ENCODE measurements at regions not wholly inside any gene's neighbourhood (a gene's known extent, or its start where the extent isn't known, plus 50 kb on each side); places are given as distances from the start of the nearest gene placed in this dataset.

GRCh38 chr22:48049116-48049515, 1286.7 kb downstream of the TBC1D22A start:
- DNase-seq (ENCODE audit: low read depth), result no peak

GRCh38 chr22:48047722-48048500, 1285.5 kb downstream of the TBC1D22A start:
- DNase-seq (ENCODE audit: low read depth), result no peak

GRCh38 chr22:48045369-48045768, 1282.9 kb downstream of the TBC1D22A start:
- DNase-seq (ENCODE audit: low read depth), result no peak

- DNase-seq (ENCODE audit: low read depth), result no peak
Observed at GRCh38 chr22:48044487-48045060, 1282.1 kb downstream of the TBC1D22A start.

GRCh38 chr22:48043581-48043980, 1281.1 kb downstream of the TBC1D22A start:
- no peak for DNase-seq (ENCODE audit: low read depth)

- DNase-seq (ENCODE audit: low read depth), result no peak
Observed at GRCh38 chr22:48042621-48043395, 1280.4 kb downstream of the TBC1D22A start.

GRCh38 chr22:48039326-48039725, 1276.9 kb downstream of the TBC1D22A start:
- DNase-seq (ENCODE audit: low read depth), result no peak

GRCh38 chr22:48037618-48038017, 1275.2 kb downstream of the TBC1D22A start:
- no peak for DNase-seq (ENCODE audit: low read depth)

GRCh38 chr22:48035897-48036296, 1273.4 kb downstream of the TBC1D22A start:
- no peak for DNase-seq (ENCODE audit: low read depth)

- no peak for DNase-seq (ENCODE audit: low read depth)
Observed at GRCh38 chr22:48031589-48031988, 1269.1 kb downstream of the TBC1D22A start.

GRCh38 chr22:48025096-48025495, 1262.6 kb downstream of the TBC1D22A start:
- DNase-seq (ENCODE audit: low read depth), result no peak

GRCh38 chr22:48021991-48022401, 1259.5 kb downstream of the TBC1D22A start:
- no peak for DNase-seq (ENCODE audit: low read depth)

- DNase-seq (ENCODE audit: low read depth), result no peak
Observed at GRCh38 chr22:48018346-48018745, 1255.9 kb downstream of the TBC1D22A start.

GRCh38 chr22:48015701-48016100, 1253.3 kb downstream of the TBC1D22A start:
- no peak for DNase-seq (ENCODE audit: low read depth)

- no peak for DNase-seq (ENCODE audit: low read depth)
Observed at GRCh38 chr22:48004936-48005335, 1242.5 kb downstream of the TBC1D22A start.

GRCh38 chr22:48004038-48004437, 1241.6 kb downstream of the TBC1D22A start:
- DNase-seq (ENCODE audit: low read depth), result no peak

GRCh38 chr22:48001101-48001500, 1238.7 kb downstream of the TBC1D22A start:
- DNase-seq (ENCODE audit: low read depth), result no peak

GRCh38 chr22:47997612-47998011, 1235.2 kb downstream of the TBC1D22A start:
- DNase-seq (ENCODE audit: low read depth), result no peak

- no peak for DNase-seq (ENCODE audit: low read depth)
Observed at GRCh38 chr22:47997052-47997590, 1234.7 kb downstream of the TBC1D22A start.

GRCh38 chr22:47996446-47996857, 1234.0 kb downstream of the TBC1D22A start:
- no peak for DNase-seq (ENCODE audit: low read depth)

- no peak for DNase-seq (ENCODE audit: low read depth)
Observed at GRCh38 chr22:47995718-47996117, 1233.3 kb downstream of the TBC1D22A start.

- DNase-seq (ENCODE audit: low read depth), result no peak
Observed at GRCh38 chr22:47995264-47995627, 1232.8 kb downstream of the TBC1D22A start.
